Skeletal muscle satellite cell (primary cell): ENCODE measurements at regions not wholly inside any gene's neighbourhood (a gene's known extent, or its start where the extent isn't known, plus 50 kb on each side); places are given as distances from the start of the nearest gene placed in this dataset.

Experiments
- H3K27me3 ChIP-seq: 2 replicates; pipeline ENCODE4 v1.7.0; 2013; ENCODE audit warnings: low read length; ENCODE audit not compliant: control insufficient read depth, insufficient read depth
- H3K36me3 ChIP-seq: 2 replicates; pipeline ENCODE4 v1.7.0; 2013; ENCODE audit warnings: mild to moderate bottlenecking, control low read depth, low read length; ENCODE audit not compliant: insufficient read depth
- H3K4me1 ChIP-seq: 2 replicates; pipeline ENCODE4 v1.7.0; 2013; ENCODE audit warnings: low read length; ENCODE audit not compliant: control insufficient read depth, insufficient read depth
- H3K4me2 ChIP-seq: 2 replicates; pipeline ENCODE4 v1.7.0; 2013; ENCODE audit warnings: mild to moderate bottlenecking, low read length
- H3K4me3 ChIP-seq: 2 replicates; pipeline ENCODE4 v1.7.0; 2013; ENCODE audit warnings: low read length
- H3K9ac ChIP-seq: 2 replicates; pipeline ENCODE4 v1.7.0; 2013; ENCODE audit warnings: mild to moderate bottlenecking, low read depth, low read length, moderate library complexity
- H3K9me3 ChIP-seq: replicated peaks from 2 replicates; pipeline ENCODE4 v1.7.0; 2013; ENCODE audit warnings: mild to moderate bottlenecking, control low read depth, low read length

GRCh38 chr22:47337161-47337621 lies 574.7 kb downstream of the TBC1D22A start:
- H3K9me3 ChIP-seq: no peaks in the 10 kb centered on the region
- H3K4me3 ChIP-seq: peak overlapping the region; percentile 65
- peak overlapping the region; percentile 83 for H3K4me2 ChIP-seq
- H3K36me3 ChIP-seq: no peaks in the 10 kb centered on the region
- H3K27me3 ChIP-seq: no peaks in the 10 kb centered on the region
- peaks cover 15% of the 10 kb centered on the region for H3K4me1 ChIP-seq
- H3K9ac ChIP-seq: peak overlapping the region; percentile 71

- Histone ChIP-seq H3K9ac (no peak overlapping the region), H3K9me3 (no peaks in the 10 kb centered on the region), H3K4me2 (no peak overlapping the region), H3K4me1 (peaks cover 15% of the 10 kb centered on the region), H3K4me3 (no peak overlapping the region), H3K27me3 (no peaks in the 10 kb centered on the region), H3K36me3 (no peaks in the 10 kb centered on the region)
These were observed 573.5 kb downstream of the TBC1D22A start for GRCh38 chr22:47335958-47336357.

- Histone ChIP-seq H3K9me3 (no peaks in the 10 kb centered on the region), H3K4me1 (peaks cover 18% of the 10 kb centered on the region), H3K27me3 (no peaks in the 10 kb centered on the region), H3K9ac (no peak overlapping the region), H3K4me3 (no peak overlapping the region), H3K4me2 (no peak overlapping the region), H3K36me3 (no peaks in the 10 kb centered on the region)
These were observed 573.0 kb downstream of the TBC1D22A start for GRCh38 chr22:47335460-47335859.

- no peak overlapping the region for H3K4me2 ChIP-seq
- no peaks in the 10 kb centered on the region for H3K27me3 ChIP-seq
- H3K4me1 ChIP-seq: peaks cover 26% of the 10 kb centered on the region
- no peaks in the 10 kb centered on the region for H3K36me3 ChIP-seq
- no peak overlapping the region for H3K4me3 ChIP-seq
- H3K9ac ChIP-seq: no peak overlapping the region
- H3K9me3 ChIP-seq: no peaks in the 10 kb centered on the region
These were observed 572.2 kb downstream of the TBC1D22A start for GRCh38 chr22:47334601-47335000.

DNA sequence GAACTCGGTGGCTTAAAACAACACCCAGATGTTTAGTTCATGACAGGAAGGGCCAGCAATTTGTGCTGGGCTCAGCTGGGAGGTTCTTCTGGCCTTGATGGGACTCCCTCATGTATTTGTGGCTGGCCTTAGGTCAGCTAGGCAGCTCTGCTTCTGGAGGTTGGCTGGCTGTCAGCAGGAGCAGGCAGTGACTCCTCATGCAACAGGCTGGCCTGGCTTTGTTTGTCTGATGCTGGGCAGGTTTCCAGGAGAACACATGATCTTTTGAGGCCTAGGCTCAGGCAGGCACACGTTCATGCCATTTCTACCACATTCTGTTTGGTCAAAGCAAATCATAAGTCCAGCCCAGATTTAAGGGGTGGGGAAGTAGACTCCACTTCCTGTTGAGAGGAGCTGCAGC lies 571.2 kb downstream of the TBC1D22A start:
- Histone ChIP-seq H3K27me3 (no peaks in the 10 kb centered on the region), H3K9me3 (no peaks in the 10 kb centered on the region), H3K9ac (no peak overlapping the region), H3K4me3 (no peak overlapping the region), H3K4me2 (no peak overlapping the region), H3K36me3 (no peaks in the 10 kb centered on the region), H3K4me1 (peaks cover 35% of the 10 kb centered on the region)

- no peaks in the 10 kb centered on the region for H3K9me3 ChIP-seq
- H3K4me2 ChIP-seq: no peak overlapping the region
- H3K36me3 ChIP-seq: no peaks in the 10 kb centered on the region
- H3K4me1 ChIP-seq: peaks cover 40% of the 10 kb centered on the region
- no peak overlapping the region for H3K9ac ChIP-seq
- H3K27me3 ChIP-seq: no peaks in the 10 kb centered on the region
- no peak overlapping the region for H3K4me3 ChIP-seq
These were observed 570.0 kb downstream of the TBC1D22A start for GRCh38 chr22:47332246-47332980.

GRCh38 chr22:47331750-47332149 lies 569.3 kb downstream of the TBC1D22A start:
- H3K9me3 ChIP-seq: no peaks in the 10 kb centered on the region
- H3K4me2 ChIP-seq: no peak overlapping the region
- H3K27me3 ChIP-seq: no peaks in the 10 kb centered on the region
- no peaks in the 10 kb centered on the region for H3K36me3 ChIP-seq
- peaks cover 35% of the 10 kb centered on the region for H3K4me1 ChIP-seq
- H3K9ac ChIP-seq: no peak overlapping the region
- no peak overlapping the region for H3K4me3 ChIP-seq

DNA sequence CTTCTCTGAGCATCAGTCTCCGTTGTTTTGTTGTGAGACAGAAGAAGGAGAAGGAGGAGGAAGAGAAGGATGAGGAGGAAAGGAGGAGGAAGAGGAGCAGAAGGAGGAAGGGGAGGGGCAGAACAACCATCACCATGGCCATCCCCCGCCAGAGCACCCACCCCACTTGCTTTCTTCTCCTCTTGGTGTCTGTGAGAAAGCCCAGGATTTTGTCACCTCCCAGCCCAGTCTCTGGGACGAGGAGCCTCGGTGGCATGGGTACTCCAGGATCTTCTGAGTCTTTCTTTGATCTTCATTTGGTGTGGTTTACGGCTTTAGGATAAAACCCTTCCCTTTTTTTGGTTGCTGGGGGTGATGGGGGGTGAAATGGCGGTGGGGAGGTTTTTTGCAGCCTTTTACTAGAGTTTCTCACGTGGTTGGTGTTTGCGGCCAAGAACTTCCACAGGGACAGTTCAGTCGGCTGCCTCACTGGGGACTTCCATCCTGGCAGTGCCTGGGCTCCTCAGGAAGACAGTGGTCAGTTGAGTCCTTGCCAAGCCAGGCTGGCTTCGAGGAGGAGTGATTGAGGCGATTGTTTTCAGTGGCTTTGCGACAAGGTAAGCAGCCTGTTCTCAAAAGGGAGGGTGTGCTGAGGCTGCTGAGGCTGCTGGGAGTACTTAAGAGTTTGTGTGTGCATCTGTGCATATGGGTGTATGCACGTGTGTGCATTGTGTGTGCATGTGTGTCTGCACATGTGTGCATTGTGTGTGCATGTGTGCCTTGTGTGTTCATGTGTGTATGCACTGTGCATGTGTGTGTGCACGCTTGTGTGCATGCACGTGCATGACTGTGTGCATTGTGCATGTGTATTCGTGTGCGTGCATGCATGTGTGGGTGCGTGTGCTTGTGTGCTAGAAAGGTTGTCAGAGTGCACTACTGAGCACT lies 567.5 kb downstream of the TBC1D22A start:
- no peaks in the 10 kb centered on the region for H3K9me3 ChIP-seq
- peaks cover 30% of the 10 kb centered on the region for H3K4me1 ChIP-seq
- H3K27me3 ChIP-seq: no peaks in the 10 kb centered on the region
- peak overlapping the region; percentile 2 for H3K9ac ChIP-seq
- peak overlapping the region; percentile 26 for H3K4me3 ChIP-seq
- H3K36me3 ChIP-seq: no peaks in the 10 kb centered on the region
- peak overlapping the region; percentile 63 for H3K4me2 ChIP-seq

DNA sequence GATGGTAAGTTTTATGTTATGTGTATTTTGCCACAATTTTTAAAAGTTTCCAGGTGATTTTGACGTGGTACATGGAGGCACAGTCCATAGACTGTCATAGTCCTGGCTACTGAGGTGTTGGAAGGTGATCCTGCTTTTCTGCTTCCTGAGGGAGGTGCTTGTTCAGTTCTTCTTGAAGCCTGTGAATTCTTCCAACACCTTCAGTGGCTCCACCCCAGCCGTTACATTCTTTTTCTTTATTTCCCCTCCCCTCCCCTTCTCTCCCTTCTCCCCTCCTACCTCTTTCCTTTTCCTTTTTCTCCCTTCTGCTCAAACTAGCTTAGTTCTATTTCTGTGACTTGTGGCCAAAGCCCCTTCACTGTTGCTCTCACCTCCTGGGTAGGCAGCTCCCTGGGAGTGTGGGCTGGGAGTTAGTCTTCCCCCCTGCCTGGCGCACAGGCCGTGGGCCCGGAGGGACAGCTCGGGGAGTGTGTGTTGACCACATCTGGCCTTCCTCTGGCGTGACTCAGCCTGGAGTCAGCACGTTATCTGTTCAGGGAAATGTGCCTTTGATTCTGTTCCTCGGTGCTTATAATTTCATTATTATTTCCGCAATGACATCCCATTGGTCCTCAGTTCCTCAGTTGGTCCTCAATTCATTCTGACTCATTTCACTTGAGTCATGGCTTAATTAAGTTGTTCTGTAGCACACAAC lies 566.2 kb downstream of the TBC1D22A start:
- H3K36me3 ChIP-seq: no peaks in the 10 kb centered on the region
- peak overlapping the region; percentile 32 for H3K9ac ChIP-seq
- H3K4me2 ChIP-seq: peak overlapping the region; percentile 63
- peaks cover 30% of the 10 kb centered on the region for H3K4me1 ChIP-seq
- H3K27me3 ChIP-seq: no peaks in the 10 kb centered on the region
- no peaks in the 10 kb centered on the region for H3K9me3 ChIP-seq
- no peak overlapping the region for H3K4me3 ChIP-seq

DNA sequence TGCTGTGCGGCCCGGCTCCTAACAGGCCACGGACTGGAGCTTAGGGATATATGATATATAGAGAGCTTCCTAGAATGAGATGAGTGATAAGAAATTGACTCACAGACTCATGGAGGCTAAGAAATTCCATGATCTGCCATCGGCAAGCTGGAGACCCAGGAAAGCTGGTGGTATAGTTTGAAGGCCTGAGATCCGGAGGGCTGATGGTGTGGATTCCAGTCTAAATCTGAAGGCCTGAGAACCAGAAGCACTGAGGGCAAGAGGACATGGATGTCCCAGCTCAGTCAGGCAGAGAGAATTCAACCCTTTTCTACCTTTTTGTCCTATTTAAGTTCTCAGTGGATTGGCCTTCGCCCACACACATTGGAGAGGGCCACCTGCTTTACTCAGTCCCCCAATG lies 564.8 kb downstream of the TBC1D22A start:
- Histone ChIP-seq H3K4me1 (peaks cover 30% of the 10 kb centered on the region), H3K4me2 (no peak overlapping the region), H3K9me3 (peaks cover 3% of the 10 kb centered on the region), H3K9ac (no peak overlapping the region), H3K36me3 (no peaks in the 10 kb centered on the region), H3K4me3 (no peak overlapping the region), H3K27me3 (peaks cover 6% of the 10 kb centered on the region)

DNA sequence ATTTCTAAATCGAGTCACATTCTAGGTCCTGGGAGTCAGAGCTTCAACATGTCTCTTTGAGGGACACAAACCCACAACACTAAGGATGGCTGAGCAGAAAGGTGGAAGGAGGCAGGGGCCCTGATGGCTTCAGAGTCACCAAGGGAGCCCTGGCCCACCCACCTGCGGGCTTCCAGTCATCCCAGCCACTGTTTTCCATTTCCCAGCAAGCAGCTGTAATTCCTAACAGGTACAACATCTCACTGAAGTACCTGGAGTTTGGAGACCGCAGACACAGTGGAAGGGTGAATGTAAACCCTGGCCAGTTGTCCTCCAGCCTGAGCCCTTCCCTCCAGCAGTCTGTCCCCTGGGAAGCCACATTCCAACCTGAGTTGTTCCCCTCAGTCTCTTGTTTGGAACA lies 562.8 kb downstream of the TBC1D22A start:
- Histone ChIP-seq H3K4me1 (peaks cover 25% of the 10 kb centered on the region), H3K9ac (no peak overlapping the region), H3K27me3 (peaks cover 6% of the 10 kb centered on the region), H3K9me3 (peaks cover 16% of the 10 kb centered on the region), H3K4me2 (no peak overlapping the region), H3K36me3 (no peaks in the 10 kb centered on the region), H3K4me3 (no peak overlapping the region)
